Fibroblast of mammary gland (primary cell): ENCODE measurements at regions not wholly inside any gene's neighbourhood (a gene's known extent, or its start where the extent isn't known, plus 50 kb on each side); places are given as distances from the start of the nearest gene placed in this dataset.

Experiments used
- DNase-seq: peaks from one replicate; pipeline ENCODE4 v3.0.0-alpha.2; 2010; ENCODE audit warnings: low read depth
- H3K4me3 ChIP-seq: 2 replicates; pipeline ENCODE4 v1.5.1; 2011; ENCODE audit warnings: low read depth, mild to moderate bottlenecking, low read length, moderate library complexity; ENCODE audit not compliant: control insufficient read depth
- CTCF ChIP-seq: conservative IDR thresholded peaks from 2 replicates; pipeline ENCODE4 v1.5.1; 2011; ENCODE audit warnings: low read depth, low read length, inconsistent platforms; ENCODE audit not compliant: control insufficient read depth, insufficient read depth

GRCh38 chr7:31234836-31235605 lies 105.5 kb downstream of the NEUROD6 start:
- TF ChIP-seq CTCF = no peak

GRCh38 chr7:31228957-31229356 lies 111.6 kb downstream of the NEUROD6 start:
- DNase-seq = no peak
- H3K4me3 ChIP-seq = no peak overlapping the region
- no peak for TF ChIP-seq CTCF

More at GRCh38 chr7:31234836-31235605, 105.5 kb downstream of the NEUROD6 start:
- DNase-seq = no peak
- H3K4me3 ChIP-seq = no peak overlapping the region

- DNase-seq = no peak
- TF ChIP-seq CTCF = no peak
- no peak overlapping the region for H3K4me3 ChIP-seq
These were observed 125.8 kb downstream of the NEUROD6 start for GRCh38 chr7:31214751-31215150.

- no peak for DNase-seq
- TF ChIP-seq CTCF = no peak
- H3K4me3 ChIP-seq = no peak overlapping the region
These were observed 129.2 kb downstream of the NEUROD6 start for GRCh38 chr7:31211281-31211680.

GRCh38 chr7:31204071-31204470 lies 136.5 kb downstream of the NEUROD6 start:
- no peak for DNase-seq
- H3K4me3 ChIP-seq = no peak overlapping the region
- TF ChIP-seq CTCF = no peak

- no peak overlapping the region for H3K4me3 ChIP-seq
- no peak for TF ChIP-seq CTCF
- DNase-seq = no peak
These were observed 137.0 kb downstream of the NEUROD6 start for GRCh38 chr7:31203551-31203950.

GRCh38 chr7:31202801-31203200 lies 137.7 kb downstream of the NEUROD6 start:
- DNase-seq = no peak
- no peak overlapping the region for H3K4me3 ChIP-seq
- no peak for TF ChIP-seq CTCF
